Subcutaneous abdominal adipose tissue (tissue), 5 donors: ENCODE measurements at regions not wholly inside any gene's neighbourhood (a gene's known extent, or its start where the extent isn't known, plus 50 kb on each side); places are given as distances from the start of the nearest gene placed in this dataset.

Source experiments
- H3K27ac ChIP-seq: one replicate; pipeline ENCODE4 v1.7.0; 2013; ENCODE audit warnings: low read depth, mild to moderate bottlenecking, inconsistent platforms, low read length, moderate library complexity
- H3K27me3 ChIP-seq, 5 donors: one replicate each; pipeline ENCODE4 v1.7.0; 2013; ENCODE audit warnings: low read length in 5 of 5, inconsistent platforms in 1 of 5; ENCODE audit not compliant: control insufficient read depth in 5 of 5, insufficient read depth in 4 of 5
- H3K36me3 ChIP-seq, 5 donors: one replicate each; pipeline ENCODE4 v1.7.0; 2013; ENCODE audit warnings: low read length in 5 of 5; ENCODE audit not compliant: control insufficient read depth in 5 of 5, insufficient read depth in 5 of 5
- H3K4me1 ChIP-seq, 5 donors: one replicate each; pipeline ENCODE4 v1.7.0; 2013; ENCODE audit warnings: low read length in 5 of 5, mild to moderate bottlenecking in 3 of 5, moderate library complexity in 1 of 5; ENCODE audit not compliant: control insufficient read depth in 5 of 5, insufficient read depth in 5 of 5
- H3K4me3 ChIP-seq, 5 donors: one replicate each; pipeline ENCODE4 v1.7.0; 2013; ENCODE audit warnings: low read length in 5 of 5, low read depth in 1 of 5
- H3K9ac ChIP-seq, 5 donors: one replicate each; pipeline ENCODE4 v1.7.0; 2013; ENCODE audit warnings: low read length in 5 of 5, mild to moderate bottlenecking in 4 of 5, moderate library complexity in 3 of 5
- H3K9me3 ChIP-seq, 5 donors: one replicate each; pipeline ENCODE4 v1.7.0; 2013; ENCODE audit warnings: low read length in 5 of 5; ENCODE audit not compliant: control insufficient read depth in 5 of 5
- donor health status: healthy.
- donor health status: healthy.
- donor health status: healthy.
- donor health status: healthy.
- donor health status: healthy.

DNA sequence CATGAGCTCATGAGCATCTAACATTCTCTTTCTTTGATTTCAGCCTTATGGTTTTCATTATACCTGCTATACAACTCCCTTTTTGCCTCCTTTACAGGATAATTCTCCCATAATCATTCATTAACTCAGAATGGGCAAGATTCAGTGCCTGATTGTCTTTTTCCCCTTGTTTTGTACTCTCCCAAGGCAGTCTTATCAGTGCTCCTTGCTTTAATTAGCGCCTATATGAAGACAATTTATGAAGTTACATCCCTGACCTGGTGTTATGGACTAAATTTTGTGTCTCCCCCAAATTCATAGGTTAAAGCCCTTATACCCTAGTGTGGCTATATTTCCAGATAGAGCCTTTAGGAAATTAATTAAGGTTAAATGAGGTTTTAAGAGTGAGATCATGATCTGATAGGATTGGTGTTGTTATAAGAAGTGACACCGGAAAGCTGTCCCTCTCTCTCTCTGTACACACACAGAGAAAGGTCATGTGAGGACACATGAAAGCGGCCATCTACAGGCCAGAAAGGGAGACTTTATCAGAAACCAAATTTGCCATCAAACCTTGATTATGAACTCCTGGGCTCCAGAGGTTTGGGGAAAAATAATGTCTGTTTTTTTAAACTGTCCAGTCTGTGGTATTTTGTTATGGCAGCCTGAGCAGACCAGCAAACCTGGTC is 185.8 kb upstream of the CHODL start:
- H3K4me1 ChIP-seq = no peaks in the 10 kb centered on the region
- H3K9me3 ChIP-seq = no peaks in the 10 kb centered on the region
- H3K27me3 ChIP-seq = no peaks in the 10 kb centered on the region
- H3K27ac ChIP-seq = no peak overlapping the region
- H3K36me3 ChIP-seq = no peaks in the 10 kb centered on the region
- no peak overlapping the region for H3K9ac ChIP-seq
- H3K4me3 ChIP-seq = no peak overlapping the region

DNA sequence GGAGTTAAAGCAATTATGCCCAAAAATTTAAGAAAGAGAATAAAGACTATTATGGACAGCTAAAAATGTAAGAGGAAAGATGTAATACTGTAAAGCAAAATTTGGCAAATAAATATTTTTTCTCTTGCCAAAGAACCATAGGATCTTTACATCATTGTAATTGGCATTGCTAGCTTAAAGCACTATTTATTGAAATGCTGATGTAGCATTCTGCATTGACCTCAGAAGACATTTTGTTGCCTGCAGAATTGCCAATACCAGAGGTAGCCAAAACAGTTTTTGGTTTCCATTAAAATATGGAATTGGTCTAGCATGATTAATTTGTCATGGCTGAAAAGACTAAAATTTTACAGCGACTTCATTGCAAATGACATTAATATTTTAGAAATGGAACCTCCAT is 191.5 kb upstream of the CHODL start:
- no peaks in the 10 kb centered on the region for H3K36me3 ChIP-seq
- H3K9ac ChIP-seq = no peak overlapping the region
- no peaks in the 10 kb centered on the region for H3K4me1 ChIP-seq
- no peak overlapping the region for H3K27ac ChIP-seq
- H3K9me3 ChIP-seq = no peaks in the 10 kb centered on the region
- H3K27me3 ChIP-seq = no peaks in the 10 kb centered on the region
- H3K4me3 ChIP-seq = no peak overlapping the region

DNA sequence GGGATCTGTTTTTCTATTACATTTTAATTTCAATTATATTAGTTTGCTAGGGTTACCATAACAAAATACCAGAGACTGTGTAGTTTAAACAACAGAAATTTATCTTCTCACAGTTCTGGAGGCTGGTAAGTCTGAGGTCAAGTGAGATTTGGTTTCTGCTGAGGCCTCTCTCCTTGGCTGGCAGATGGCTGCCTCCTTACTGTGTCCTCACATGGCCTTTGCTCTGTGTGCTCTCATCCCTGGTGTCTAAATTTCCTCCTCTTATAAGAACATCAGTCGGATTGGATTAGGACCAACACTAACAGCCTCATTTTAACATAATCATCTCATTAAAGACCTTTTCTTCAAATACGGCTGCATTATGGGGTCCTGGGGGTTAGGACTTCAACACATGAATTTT is 195.2 kb upstream of the CHODL start:
- no peaks in the 10 kb centered on the region for H3K27me3 ChIP-seq

DNA sequence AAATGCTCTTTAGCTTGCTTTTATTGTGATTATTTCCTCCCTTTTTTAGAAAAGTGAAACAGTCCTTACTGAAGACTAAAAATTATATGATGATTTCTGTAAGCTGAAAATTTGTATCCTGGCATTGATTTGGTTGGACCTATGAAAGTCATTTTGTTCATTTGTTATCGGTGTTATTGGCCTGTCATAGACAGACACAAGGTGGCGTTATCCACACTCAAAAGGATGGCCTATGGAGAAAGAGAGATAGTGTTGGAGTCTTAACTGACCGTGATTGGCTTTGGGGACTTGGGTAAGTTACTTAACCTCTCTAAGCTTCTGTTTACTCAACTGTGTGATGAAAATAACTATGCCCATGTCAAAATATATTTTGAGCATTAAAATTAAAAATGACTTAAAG is 203.6 kb upstream of the CHODL start:
- Histone ChIP-seq H3K9me3 (no peaks in the 10 kb centered on the region), H3K27ac (no peak overlapping the region), H3K9ac (no peak overlapping the region), H3K4me3 (no peak overlapping the region), H3K36me3 (no peaks in the 10 kb centered on the region), H3K27me3 (no peaks in the 10 kb centered on the region), H3K4me1 (peaks cover 0 to 5% (median 0%) of the 10 kb centered on the region in 5 donors)

More for the DNA sequence above, 195.2 kb upstream of the CHODL start:
- H3K9me3 ChIP-seq = no peaks in the 10 kb centered on the region
- no peak overlapping the region for H3K4me3 ChIP-seq
- no peak overlapping the region for H3K27ac ChIP-seq
- H3K36me3 ChIP-seq = no peaks in the 10 kb centered on the region
- H3K9ac ChIP-seq = no peak overlapping the region
- H3K4me1 ChIP-seq = peaks cover 0 to 5% (median 0%) of the 10 kb centered on the region in 5 donors

DNA sequence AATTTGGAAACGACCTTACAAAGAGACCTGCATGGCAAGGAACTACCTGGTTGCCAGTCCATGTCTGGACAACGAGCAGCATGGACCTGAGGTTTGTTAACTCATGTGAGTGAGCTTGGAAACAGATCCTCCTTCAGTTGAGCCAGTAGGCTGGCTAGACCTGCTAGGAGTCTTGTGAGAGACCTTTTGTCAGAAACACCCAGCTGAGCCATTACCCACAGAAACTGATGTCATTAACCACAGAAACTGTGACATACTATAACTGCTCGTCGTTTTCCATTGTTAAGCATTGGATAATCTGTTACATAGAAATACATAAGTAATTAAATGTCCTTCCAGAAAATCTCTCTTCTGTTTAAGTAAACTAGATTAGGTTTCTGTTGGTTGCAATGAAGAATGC is 211.1 kb upstream of the C21orf91 start:
- Histone ChIP-seq H3K4me3 (no peak overlapping the region), H3K27ac (no peak overlapping the region), H3K36me3 (no peaks in the 10 kb centered on the region), H3K4me1 (no peaks in the 10 kb centered on the region), H3K9me3 (peaks cover 0 to 5% (median 2%) of the 10 kb centered on the region in 5 donors), H3K27me3 (no peaks in the 10 kb centered on the region), H3K9ac (no peak overlapping the region)

DNA sequence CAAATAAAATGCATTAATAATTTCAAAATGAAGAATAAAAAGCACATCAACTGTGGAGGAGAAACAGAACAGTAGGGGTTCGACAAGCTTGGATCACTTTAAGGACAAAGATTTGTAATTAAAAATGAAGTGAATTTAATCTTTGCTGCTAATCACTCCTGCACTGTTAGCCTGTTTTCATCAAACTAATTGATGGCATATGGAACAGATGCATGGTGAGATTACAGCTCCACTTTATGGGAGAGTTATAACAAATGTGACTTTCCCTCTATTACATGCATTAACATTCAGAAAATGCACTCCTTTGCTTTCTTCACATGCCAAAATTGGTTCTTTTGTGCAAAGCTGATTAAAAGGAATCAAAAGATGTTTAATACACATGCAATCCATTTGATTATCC is 207.2 kb upstream of the C21orf91 start:
- Histone ChIP-seq H3K4me1 (no peaks in the 10 kb centered on the region), H3K9ac (no peak overlapping the region), H3K9me3 (no peaks in the 10 kb centered on the region), H3K36me3 (no peaks in the 10 kb centered on the region), H3K4me3 (no peak overlapping the region), H3K27me3 (no peaks in the 10 kb centered on the region), H3K27ac (no peak overlapping the region)

DNA sequence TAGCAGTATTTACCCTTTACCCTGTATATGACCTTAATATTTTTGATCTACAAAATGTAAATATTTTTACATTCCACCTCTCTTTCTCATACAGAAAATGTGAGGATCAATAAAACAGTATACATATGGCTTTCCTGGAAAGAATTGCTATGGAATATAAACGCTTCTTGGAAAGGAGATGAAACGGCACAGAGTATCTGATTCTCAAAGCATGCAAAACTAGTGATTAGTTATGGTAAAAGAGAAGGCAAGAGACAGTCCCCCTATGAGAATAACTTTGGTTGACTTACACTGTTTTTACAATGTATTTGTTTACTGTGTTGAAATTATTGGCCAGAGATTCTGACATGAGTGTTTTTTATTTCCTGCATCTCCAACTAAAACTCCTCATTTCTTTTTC is 204.6 kb upstream of the C21orf91 start:
- Histone ChIP-seq H3K9me3 (no peaks in the 10 kb centered on the region), H3K27me3 (no peaks in the 10 kb centered on the region), H3K4me1 (no peaks in the 10 kb centered on the region), H3K27ac (no peak overlapping the region), H3K9ac (no peak overlapping the region), H3K36me3 (no peaks in the 10 kb centered on the region), H3K4me3 (no peak overlapping the region)

DNA sequence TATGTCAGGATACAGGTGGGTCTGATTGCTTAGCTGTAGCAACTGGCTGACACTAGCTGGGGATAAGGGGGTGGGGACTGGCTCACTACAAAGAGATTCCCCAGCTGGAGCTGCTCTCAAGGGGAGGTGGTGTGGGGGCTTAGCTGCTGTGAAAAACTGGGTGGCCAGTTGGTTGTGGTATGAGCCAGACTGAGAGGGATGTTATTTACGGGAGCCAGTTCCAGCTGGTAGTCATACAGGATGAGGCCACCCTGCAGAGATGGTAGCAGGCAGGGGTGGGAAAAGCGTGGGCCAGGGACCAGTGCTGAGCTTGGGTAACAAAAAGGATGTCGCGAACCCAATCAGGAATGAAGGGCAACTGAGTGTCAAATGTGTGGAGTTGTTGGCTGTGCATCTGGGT is 204.0 kb upstream of the C21orf91 start:
- Histone ChIP-seq H3K4me1 (no peaks in the 10 kb centered on the region), H3K9me3 (no peaks in the 10 kb centered on the region), H3K27ac (no peak overlapping the region), H3K9ac (no peak overlapping the region), H3K36me3 (no peaks in the 10 kb centered on the region), H3K27me3 (no peaks in the 10 kb centered on the region), H3K4me3 (no peak overlapping the region)

DNA sequence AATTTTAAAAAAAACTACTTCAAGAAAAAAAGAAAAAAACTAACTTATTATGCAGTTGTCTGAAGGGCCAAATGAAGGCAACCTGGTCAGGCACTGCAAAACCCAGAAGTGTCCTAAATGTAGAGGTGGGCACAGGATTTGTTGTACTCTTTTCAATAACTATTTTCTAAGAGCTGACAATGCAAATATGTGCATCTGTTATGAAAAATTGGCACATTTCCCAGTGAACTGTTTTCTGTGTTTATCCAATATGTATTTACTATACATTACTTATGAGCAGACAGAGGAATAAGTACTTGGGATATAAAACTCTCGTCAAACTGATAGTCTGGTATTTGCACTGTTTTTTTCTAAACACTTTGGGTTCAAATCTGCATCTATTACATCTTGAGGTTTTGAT is 188.0 kb upstream of the C21orf91 start:
- H3K9ac ChIP-seq = no peak overlapping the region
- H3K27ac ChIP-seq = no peak overlapping the region
- no peaks in the 10 kb centered on the region for H3K9me3 ChIP-seq

DNA sequence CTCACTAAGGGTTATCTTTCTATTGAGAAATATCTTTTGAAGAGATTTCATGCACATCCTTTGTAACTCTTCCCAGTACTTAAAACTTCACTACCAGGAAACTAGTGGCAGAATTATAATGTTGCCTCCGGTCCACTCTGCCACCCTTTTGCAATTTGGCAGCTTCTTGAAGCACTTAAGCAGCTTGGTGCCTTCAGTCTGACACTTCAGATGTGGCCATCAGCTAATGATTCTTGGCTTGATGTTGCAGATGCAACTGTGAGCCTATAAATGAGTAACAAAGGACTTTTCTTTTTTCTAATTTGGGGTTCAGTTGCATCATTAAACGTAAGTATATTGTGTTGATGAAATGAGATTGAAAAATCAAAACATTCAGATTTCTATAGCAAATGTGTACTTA is 187.5 kb upstream of the C21orf91 start:
- no peak overlapping the region for H3K4me3 ChIP-seq
- H3K9me3 ChIP-seq = no peaks in the 10 kb centered on the region
- peaks cover 0 to 13% (median 4%) of the 10 kb centered on the region in 5 donors for H3K4me1 ChIP-seq
- no peaks in the 10 kb centered on the region for H3K36me3 ChIP-seq
- H3K9ac ChIP-seq = no peak overlapping the region
- H3K27ac ChIP-seq = no peak overlapping the region
- no peaks in the 10 kb centered on the region for H3K27me3 ChIP-seq

More for the DNA sequence above, 188.0 kb upstream of the C21orf91 start:
- Histone ChIP-seq H3K4me1 (peaks cover 0 to 13% (median 4%) of the 10 kb centered on the region in 5 donors), H3K27me3 (no peaks in the 10 kb centered on the region), H3K36me3 (no peaks in the 10 kb centered on the region), H3K4me3 (no peak overlapping the region)
